BLaER1 treated with 17β-estradiol and CSF1 and Interleukin-3, amounts not matched to agents 10 nM and 100 nM (cell line): ENCODE measurements at regions not wholly inside any gene's neighbourhood (a gene's known extent, or its start where the extent isn't known, plus 50 kb on each side); places are given as distances from the start of the nearest gene placed in this dataset.

Experiments
- H3K27ac ChIP-seq, 11 experiments: shearing (Covaris generic); formaldehyde crosslinking; 2 replicates each; pipeline ENCODE4 v1.8.1; 2022
- H3K27me3 ChIP-seq, 11 experiments: shearing (Covaris generic); formaldehyde crosslinking; 2 replicates each; pipeline ENCODE4 v1.8.1; 2022
- H3K36me3 ChIP-seq, 11 experiments: shearing (Covaris generic); formaldehyde crosslinking; 2 replicates each; pipeline ENCODE4 v1.8.1; 2022
- H3K4me1 ChIP-seq, 10 experiments: shearing (Covaris generic); formaldehyde crosslinking; 2 replicates each; pipeline ENCODE4 v1.8.1; 2022
- H3K4me2 ChIP-seq, 11 experiments: shearing (Covaris generic); formaldehyde crosslinking; 2 replicates each; pipeline ENCODE4 v1.8.1; 2022
- H3K4me3 ChIP-seq, 10 experiments: shearing (Covaris generic); formaldehyde crosslinking; 2 replicates each; pipeline ENCODE4 v1.8.1; 2022
- H3K9ac ChIP-seq, 11 experiments: shearing (Covaris generic); formaldehyde crosslinking; 2 replicates each; pipeline ENCODE4 v1.8.1; 2022
- H3K9me3 ChIP-seq, 11 experiments: shearing (Covaris generic); formaldehyde crosslinking; replicated peaks in 1 of 11; 2 replicates each; pipeline ENCODE4 v1.8.1; 2022
- H4K20me1 ChIP-seq, 11 experiments: shearing (Covaris generic); formaldehyde crosslinking; 2 replicates each; pipeline ENCODE4 v1.8.1; 2022
- Cebpa-rat ChIP-seq, 11 experiments: shearing (Covaris generic); IDR thresholded peaks; 2 replicates each; pipeline ENCODE4 v1.8.1; 2022

DNA sequence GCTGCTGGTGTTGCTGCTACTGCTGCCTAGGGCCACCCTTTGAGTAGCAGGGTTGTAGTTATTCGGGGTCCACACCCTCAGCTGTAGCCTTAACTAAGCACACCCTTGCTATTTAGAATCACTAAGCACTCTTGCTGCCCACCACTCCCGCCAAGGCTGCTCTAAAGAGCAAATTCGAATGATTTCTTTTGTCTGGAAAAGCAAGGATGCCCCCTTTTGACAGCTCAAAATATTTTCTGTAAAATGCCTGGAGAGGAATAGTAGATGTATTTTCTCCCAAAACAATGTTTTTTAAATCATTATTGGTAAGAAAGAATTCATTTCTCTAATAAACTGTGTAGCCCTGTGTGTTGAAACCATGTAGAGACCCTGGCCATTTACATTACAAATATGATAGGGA lies 80.8 kb upstream of the PAPOLG start:
- Histone ChIP-seq H3K4me3 (no peak overlapping the region), H3K36me3 (no peaks in the 10 kb centered on the region), H3K4me2 (peak overlapping the region in 9 of 11 experiments; percentile 26 to 93 (median 81); a peak in 16 of 22 replicates), H3K4me1 (peaks cover 13 to 61% (median 42%) of the 10 kb centered on the region in 10 experiments), H3K9ac (peak overlapping the region in 6 of 11 experiments; percentile 13 to 49 (median 20); a peak in 3 of 22 replicates), H3K27ac (peak overlapping the region in 7 of 11 experiments; percentile 60 to 83 (median 78); a peak in 14 of 22 replicates), H3K9me3 (no peaks in the 10 kb centered on the region), H3K27me3 (no peaks in the 10 kb centered on the region), H4K20me1 (no peaks in the 10 kb centered on the region)
- no peak for TF ChIP-seq Cebpa-rat (IDR thresholded peaks at IDR 0.05)

- TF ChIP-seq Cebpa-rat (IDR thresholded peaks at IDR 0.05): peak in 10 of 11 experiments; percentile 34 to 89 (median 78); a peak in 17 of 22 replicates
- H3K9ac ChIP-seq: peak overlapping the region in 7 of 11 experiments; percentile 29 to 68 (median 54); a peak in 14 of 22 replicates
- peaks cover 13 to 61% (median 42%) of the 10 kb centered on the region in 10 experiments for H3K4me1 ChIP-seq
- no peaks in the 10 kb centered on the region for H3K27me3 ChIP-seq
- peak overlapping the region in 10 of 11 experiments; percentile 34 to 83 (median 74); a peak in 19 of 22 replicates for H3K27ac ChIP-seq
- peaks cover 0 to 4% (median 0%) of the 10 kb centered on the region in 11 experiments; a peak in 1 of 22 replicates for H3K9me3 ChIP-seq
- no peaks in the 10 kb centered on the region for H4K20me1 ChIP-seq
- H3K4me3 ChIP-seq: peak overlapping the region in 4 of 10 experiments; percentile 6 to 33 (median 24); a peak in 5 of 20 replicates
- peak overlapping the region; percentile 44 to 93 (median 78) for H3K4me2 ChIP-seq
- H3K36me3 ChIP-seq: no peaks in the 10 kb centered on the region
Measured at GRCh38 chr2:60676706-60677330, 79.2 kb upstream of the PAPOLG start.

DNA sequence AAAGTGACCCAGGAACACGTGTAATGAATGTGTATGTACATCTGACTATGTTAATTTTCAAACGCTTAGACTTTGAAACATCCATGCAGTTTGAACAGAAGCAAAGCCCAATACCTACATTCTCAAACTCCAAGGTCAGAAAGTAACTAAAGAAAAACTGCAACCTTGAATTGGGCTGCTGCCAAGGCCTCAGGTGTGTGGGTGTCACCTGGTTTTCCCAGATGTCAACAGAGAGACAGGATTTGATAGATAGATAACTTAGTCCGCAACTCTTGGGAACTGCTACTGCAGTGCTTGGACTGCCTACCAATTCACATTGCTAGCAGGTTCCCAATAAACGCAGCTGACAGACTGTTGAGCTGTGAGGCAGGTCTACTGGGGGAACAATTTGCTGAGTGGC lies 78.7 kb upstream of the PAPOLG start:
- Histone ChIP-seq H4K20me1 (no peaks in the 10 kb centered on the region), H3K4me1 (peaks cover 13 to 61% (median 42%) of the 10 kb centered on the region in 10 experiments), H3K27me3 (no peaks in the 10 kb centered on the region), H3K9ac (peak overlapping the region in 7 of 11 experiments; percentile 29 to 68 (median 54); a peak in 15 of 22 replicates), H3K36me3 (no peaks in the 10 kb centered on the region), H3K4me3 (peak overlapping the region in 4 of 10 experiments; percentile 6 to 33 (median 24); a peak in 3 of 20 replicates), H3K9me3 (peaks cover 0 to 4% (median 0%) of the 10 kb centered on the region in 11 experiments; a peak in 1 of 22 replicates), H3K27ac (peak overlapping the region in 10 of 11 experiments; percentile 34 to 83 (median 74); a peak in 18 of 22 replicates), H3K4me2 (peak overlapping the region; percentile 44 to 93 (median 78))
- peak in 1 of 11 experiments; percentile 3; a peak in 1 of 22 replicates for TF ChIP-seq Cebpa-rat (IDR thresholded peaks at IDR 0.05)

- peak overlapping the region in 6 of 11 experiments; percentile 63 to 82 (median 77); a peak in 9 of 22 replicates for H3K27ac ChIP-seq
- H4K20me1 ChIP-seq: no peaks in the 10 kb centered on the region
- H3K27me3 ChIP-seq: no peaks in the 10 kb centered on the region
- peaks cover 13 to 61% (median 42%) of the 10 kb centered on the region in 10 experiments for H3K4me1 ChIP-seq
- no peak for TF ChIP-seq Cebpa-rat (IDR thresholded peaks at IDR 0.05)
- no peak overlapping the region for H3K9ac ChIP-seq
- peaks cover 0 to 4% (median 0%) of the 10 kb centered on the region in 11 experiments; a peak in 1 of 22 replicates for H3K9me3 ChIP-seq
- no peaks in the 10 kb centered on the region for H3K36me3 ChIP-seq
- H3K4me3 ChIP-seq: no peak overlapping the region
- H3K4me2 ChIP-seq: peak overlapping the region in 5 of 11 experiments; percentile 77 to 93 (median 89); a peak in 10 of 22 replicates
Measured at GRCh38 chr2:60678551-60678950, 77.5 kb upstream of the PAPOLG start.

DNA sequence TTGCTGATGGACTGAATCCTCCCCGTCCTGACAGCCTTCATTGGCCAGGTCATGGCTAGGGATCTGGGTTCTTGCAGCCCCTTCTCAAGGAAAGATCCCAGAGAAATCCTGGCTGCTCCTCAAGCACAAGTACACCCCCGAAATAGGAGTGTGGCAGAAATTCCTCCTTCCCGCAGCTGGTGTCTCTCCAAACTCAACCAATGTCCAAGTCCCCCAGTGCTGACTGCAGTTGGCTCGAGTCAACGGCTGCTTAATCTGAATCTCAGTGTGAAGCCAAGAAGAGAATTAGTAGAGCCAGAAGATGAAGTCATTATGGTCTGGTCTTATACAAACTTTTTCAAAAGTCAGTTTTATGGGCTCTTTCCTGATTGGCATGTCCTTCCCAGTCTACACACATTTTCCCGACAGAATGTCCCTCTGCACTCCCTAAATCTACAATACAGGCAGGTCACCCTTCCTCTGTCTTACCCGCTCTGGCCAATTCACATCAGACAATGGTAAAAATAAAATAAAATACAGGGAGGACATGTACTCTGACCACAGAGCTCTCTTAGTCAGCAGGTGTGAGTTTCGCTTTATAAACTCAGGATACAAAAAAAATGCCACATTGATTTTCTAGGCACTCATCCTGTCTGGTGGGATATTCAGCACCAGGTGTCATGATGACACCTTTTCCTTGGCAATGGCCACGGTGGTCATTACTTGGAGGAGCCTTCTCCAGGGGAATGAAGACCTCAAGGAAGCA lies 76.9 kb upstream of the PAPOLG start:
- no peak for TF ChIP-seq Cebpa-rat (IDR thresholded peaks at IDR 0.05)
- Histone ChIP-seq H3K27me3 (no peaks in the 10 kb centered on the region), H3K4me3 (no peak overlapping the region), H3K27ac (peak overlapping the region in 2 of 11 experiments; percentile 73 to 80; a peak in 1 of 22 replicates), H3K4me2 (peak overlapping the region in 4 of 11 experiments; percentile 27 to 93 (median 56); a peak in 8 of 22 replicates), H4K20me1 (no peaks in the 10 kb centered on the region), H3K36me3 (no peaks in the 10 kb centered on the region), H3K9me3 (peaks cover 0 to 4% (median 0%) of the 10 kb centered on the region in 11 experiments; a peak in 1 of 22 replicates), H3K4me1 (peaks cover 13 to 58% (median 42%) of the 10 kb centered on the region in 10 experiments), H3K9ac (no peak overlapping the region)

GRCh38 chr2:60693551-60693950 lies 62.5 kb upstream of the PAPOLG start:
- TF ChIP-seq Cebpa-rat (IDR thresholded peaks at IDR 0.05): no peak
- no peaks in the 10 kb centered on the region for H4K20me1 ChIP-seq
- no peak overlapping the region for H3K4me3 ChIP-seq
- H3K27ac ChIP-seq: no peak overlapping the region
- H3K27me3 ChIP-seq: no peaks in the 10 kb centered on the region
- H3K4me2 ChIP-seq: no peak overlapping the region
- H3K36me3 ChIP-seq: no peaks in the 10 kb centered on the region
- H3K9ac ChIP-seq: no peak overlapping the region
- 0 out of 22 replicates have a peak, but pooled peaks cover 0 to 7% (median 0%) of the 10 kb centered on the region in 11 experiments for H3K9me3 ChIP-seq
- H3K4me1 ChIP-seq: no peaks in the 10 kb centered on the region

- Histone ChIP-seq H3K4me3 (no peak overlapping the region), H3K9ac (no peak overlapping the region), H3K27ac (no peak overlapping the region), H3K36me3 (no peaks in the 10 kb centered on the region), H3K4me1 (peaks cover 0 to 4% (median 0%) of the 10 kb centered on the region in 10 experiments; a peak in 1 of 20 replicates), H4K20me1 (no peaks in the 10 kb centered on the region), H3K27me3 (no peaks in the 10 kb centered on the region), H3K4me2 (no peak overlapping the region), H3K9me3 (no peaks in the 10 kb centered on the region)
- TF ChIP-seq Cebpa-rat (IDR thresholded peaks at IDR 0.05): no peak
Measured at GRCh38 chr2:60695793-60696192, 60.3 kb upstream of the PAPOLG start.

DNA sequence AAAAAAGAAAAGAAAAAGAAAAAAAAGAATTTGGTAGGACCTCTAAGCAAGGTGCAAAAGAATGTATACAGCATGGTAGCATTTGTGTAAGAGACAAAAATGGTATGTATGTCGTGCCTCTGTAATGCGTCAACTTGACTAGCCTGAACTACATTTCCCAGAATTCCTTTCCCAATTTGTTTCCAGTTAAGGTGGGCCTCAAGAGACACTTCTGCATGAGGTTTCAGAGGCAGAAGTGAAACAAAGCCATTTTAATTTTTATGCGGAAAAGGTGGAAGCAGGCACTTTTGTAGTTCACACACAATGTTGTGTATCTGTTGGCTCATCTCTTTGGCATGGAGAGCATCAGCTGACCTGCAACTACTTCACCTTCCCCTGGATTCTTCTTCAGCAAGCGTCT lies 56.5 kb upstream of the PAPOLG start:
- H4K20me1 ChIP-seq: no peaks in the 10 kb centered on the region
- peaks cover 0 to 4% (median 0%) of the 10 kb centered on the region in 10 experiments; a peak in 1 of 20 replicates for H3K4me1 ChIP-seq
- no peak overlapping the region for H3K27ac ChIP-seq
- TF ChIP-seq Cebpa-rat (IDR thresholded peaks at IDR 0.05): no peak
- H3K4me2 ChIP-seq: no peak overlapping the region
- no peak overlapping the region for H3K4me3 ChIP-seq
- H3K9ac ChIP-seq: no peak overlapping the region
- H3K36me3 ChIP-seq: no peaks in the 10 kb centered on the region
- no peaks in the 10 kb centered on the region for H3K9me3 ChIP-seq
- no peaks in the 10 kb centered on the region for H3K27me3 ChIP-seq

DNA sequence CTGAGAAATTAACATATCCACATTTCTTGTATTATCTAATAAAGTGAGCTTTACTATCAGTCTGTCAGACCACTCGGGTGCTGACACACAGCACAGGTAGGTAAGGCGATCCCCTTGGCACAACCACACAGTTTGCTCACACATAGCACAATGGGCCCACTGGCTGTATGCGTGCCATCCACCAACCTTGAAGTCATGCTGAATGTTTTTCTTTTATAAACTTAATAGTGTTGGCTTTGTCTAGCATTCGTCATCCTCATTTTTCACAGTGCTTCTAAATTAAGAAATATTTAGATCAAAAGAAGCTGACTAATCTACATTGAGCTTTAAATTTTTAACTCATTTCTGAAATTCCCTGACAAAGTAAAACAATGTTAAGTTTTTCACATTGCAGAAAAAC lies 50.0 kb upstream of the PAPOLG start:
- TF ChIP-seq Cebpa-rat (IDR thresholded peaks at IDR 0.05): no peak
- Histone ChIP-seq H4K20me1 (no peaks in the 10 kb centered on the region), H3K36me3 (no peaks in the 10 kb centered on the region), H3K4me3 (no peak overlapping the region), H3K9ac (no peak overlapping the region), H3K27me3 (no peaks in the 10 kb centered on the region), H3K27ac (no peak overlapping the region), H3K9me3 (no peaks in the 10 kb centered on the region), H3K4me1 (peaks cover 0 to 18% (median 3%) of the 10 kb centered on the region in 10 experiments; a peak in 8 of 20 replicates), H3K4me2 (no peak overlapping the region)
